ENCODE measurements at regions not wholly inside any gene's neighbourhood (a gene's known extent, or its start where the extent isn't known, plus 50 kb on each side); places are given as distances from the start of the nearest gene placed in this dataset.
"Not testable (repeated sequence)": the region's sequence is repeated elsewhere in the genome, so short reads cannot be mapped to it uniquely, and the experiment has no call there.

DNA sequence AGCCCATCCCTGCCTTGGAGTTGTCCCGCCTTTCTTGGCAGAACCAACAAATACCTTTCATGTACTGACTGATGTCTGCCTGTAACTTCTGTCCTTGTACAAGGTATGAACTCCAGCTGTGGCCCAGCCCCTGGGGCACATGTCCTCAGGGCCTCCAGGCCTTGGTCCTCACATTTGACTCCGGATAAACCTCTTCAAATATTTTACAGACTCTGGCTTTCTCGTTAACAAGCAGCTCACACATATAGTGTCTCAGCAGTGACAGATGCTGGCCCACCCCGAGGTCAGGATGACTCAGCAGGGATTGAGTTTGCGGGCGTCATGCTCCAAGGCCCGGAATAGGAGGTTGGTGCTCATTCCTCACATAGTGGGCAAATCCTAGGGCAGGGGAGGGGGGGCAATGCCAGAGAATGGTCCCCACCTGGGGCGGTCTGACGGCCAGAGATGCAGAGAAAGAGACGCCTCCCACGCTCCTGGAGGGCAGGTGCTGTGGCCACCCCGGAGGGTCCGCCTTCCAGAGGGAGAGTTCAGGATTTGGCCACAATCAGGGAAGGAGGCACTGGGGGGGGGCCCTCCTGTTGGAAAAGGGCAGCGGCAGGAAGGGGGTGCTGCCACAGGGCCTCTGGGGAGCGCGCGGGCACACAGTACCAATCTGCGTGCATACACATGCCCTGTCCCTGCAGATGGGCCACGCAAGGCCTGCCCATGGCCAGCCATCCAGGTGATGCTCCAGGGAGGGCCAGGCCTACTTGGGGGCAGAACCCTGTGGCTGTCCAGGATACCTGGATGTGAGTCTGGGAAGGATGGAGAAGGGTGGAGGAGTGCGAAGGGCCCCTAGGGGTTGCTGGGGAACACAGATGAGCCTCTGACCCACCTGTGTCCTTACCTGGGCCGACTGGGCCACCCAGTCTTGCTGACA lies 58.2 kb upstream of the SPN start:
- H3K4me3 ChIP-seq (ENCODE audit: low read length); H3K36me3 ChIP-seq (ENCODE audit: control insufficient read depth, insufficient read depth, low read length); H3K4me1 ChIP-seq (ENCODE audit: control insufficient read depth, insufficient read depth, low read length); H3K9me3 ChIP-seq (ENCODE audit: control insufficient read depth, insufficient read depth, low read length); DNase-seq (ENCODE audit: low read depth, low spot score); H3K27ac ChIP-seq (ENCODE audit: low read length); H3K27me3 ChIP-seq (ENCODE audit: control insufficient read depth, insufficient read depth, low read length): not testable (repeated sequence)
- WGBS (ENCODE audit: insufficient coverage, insufficient read length) = no CpG with 5 or more reads among the region's 21 CpGs

DNA sequence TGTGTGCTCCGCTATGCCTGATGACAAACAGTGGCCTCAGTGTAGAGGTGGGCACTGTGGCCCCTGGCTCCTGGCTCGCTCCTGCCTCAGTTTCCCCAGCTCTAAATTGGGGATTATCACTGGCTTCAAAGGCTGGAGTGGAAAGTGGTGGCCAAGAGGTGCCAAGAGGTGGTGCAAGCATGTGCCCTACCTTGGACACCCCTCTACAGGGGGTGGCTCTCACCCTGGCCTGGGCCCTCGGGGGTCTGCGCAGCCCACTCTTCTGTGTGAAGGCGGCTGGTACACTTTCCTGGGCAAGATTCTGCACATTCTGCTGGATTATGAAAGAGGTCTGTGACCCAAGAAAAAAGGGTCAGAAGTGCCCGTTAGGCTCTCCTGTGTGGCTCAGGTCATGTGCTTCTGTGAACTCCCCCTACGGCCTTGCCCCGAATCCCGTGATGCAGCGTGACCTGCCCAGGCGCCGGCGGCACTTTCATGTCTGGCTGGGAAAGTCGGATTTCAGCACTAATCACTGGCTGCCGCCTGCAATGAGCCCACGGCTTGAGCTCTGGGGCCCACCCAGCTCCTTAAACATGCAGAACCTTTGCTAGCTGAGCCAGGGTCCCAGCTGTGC lies 57.3 kb upstream of the SPN start:
- not testable (repeated sequence) for H3K4me3 ChIP-seq (ENCODE audit: low read length); H3K36me3 ChIP-seq (ENCODE audit: control insufficient read depth, insufficient read depth, low read length); H3K27ac ChIP-seq (ENCODE audit: low read length); DNase-seq (ENCODE audit: low read depth, low spot score); H3K9me3 ChIP-seq (ENCODE audit: control insufficient read depth, insufficient read depth, low read length); H3K4me1 ChIP-seq (ENCODE audit: control insufficient read depth, insufficient read depth, low read length); H3K27me3 ChIP-seq (ENCODE audit: control insufficient read depth, insufficient read depth, low read length)
- WGBS (ENCODE audit: insufficient coverage, insufficient read length) = no CpG with 5 or more reads among the region's 16 CpGs

DNA sequence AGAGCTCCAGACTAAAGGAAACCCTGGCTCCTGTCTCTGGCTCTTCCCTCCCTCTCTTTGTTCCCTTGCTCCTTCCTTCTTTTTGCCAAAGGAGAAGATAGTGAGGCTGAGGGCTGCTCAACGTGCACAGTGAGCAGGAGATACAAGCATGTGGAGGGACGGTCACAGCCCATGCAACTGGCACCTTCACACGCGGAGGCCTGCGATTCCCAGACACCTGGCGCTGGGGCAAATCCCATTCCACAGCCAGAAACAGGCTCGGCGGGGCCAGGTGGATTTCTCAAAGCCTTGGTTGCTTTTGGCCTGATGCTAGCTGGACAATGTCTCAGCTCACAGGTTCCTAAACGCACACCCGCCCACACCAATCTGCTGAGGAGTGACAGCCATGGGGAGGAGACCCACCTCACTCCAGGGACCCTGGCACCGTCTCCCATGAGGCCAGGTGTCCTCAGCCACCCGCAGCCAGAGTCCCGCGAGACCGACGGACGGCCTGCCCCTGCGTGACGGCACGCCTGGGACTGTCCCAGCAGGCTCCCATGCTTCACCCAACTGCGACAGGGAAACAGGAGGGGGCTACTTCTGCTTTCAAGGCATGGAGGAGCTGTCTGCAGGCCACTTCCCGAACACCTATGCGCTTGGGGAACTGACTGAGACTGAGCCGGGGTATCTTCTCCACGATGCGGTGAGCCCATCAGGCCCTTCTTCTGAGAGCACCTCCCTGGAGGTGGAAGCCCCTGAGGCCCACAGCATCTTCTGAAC lies 56.2 kb upstream of the SPN start:
- H3K4me1 ChIP-seq (ENCODE audit: control insufficient read depth, insufficient read depth, low read length) = not testable (repeated sequence)

DNA sequence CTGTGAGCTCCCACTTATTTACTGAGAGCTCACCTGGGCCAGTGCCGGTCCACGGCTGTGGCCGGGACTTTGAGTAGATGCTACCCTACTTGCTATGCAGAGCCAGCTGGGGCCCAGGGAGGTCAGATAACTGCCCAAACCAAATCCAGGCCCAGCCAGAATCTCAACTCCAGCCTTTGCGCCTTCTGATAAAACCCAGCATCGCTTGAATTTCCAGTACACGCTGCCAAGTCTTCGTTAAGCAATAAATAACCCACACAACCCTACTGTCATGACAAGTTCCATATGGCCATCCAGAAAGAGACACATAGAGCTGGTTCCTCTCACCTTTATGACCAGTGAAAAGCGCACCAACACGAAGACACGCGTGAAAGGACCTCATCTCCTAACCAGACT lies 55.6 kb upstream of the SPN start:
- DNase-seq (ENCODE audit: low read depth, low spot score); H3K36me3 ChIP-seq (ENCODE audit: control insufficient read depth, insufficient read depth, low read length); H3K4me1 ChIP-seq (ENCODE audit: control insufficient read depth, insufficient read depth, low read length); H3K27me3 ChIP-seq (ENCODE audit: control insufficient read depth, insufficient read depth, low read length); H3K27ac ChIP-seq (ENCODE audit: low read length); H3K9me3 ChIP-seq (ENCODE audit: control insufficient read depth, insufficient read depth, low read length); H3K4me3 ChIP-seq (ENCODE audit: low read length): not testable (repeated sequence)
- no CpG with 5 or more reads among the region's 11 CpGs for WGBS (ENCODE audit: insufficient coverage, insufficient read length)

More for the DNA sequence above, 56.2 kb upstream of the SPN start:
- not testable (repeated sequence) for H3K36me3 ChIP-seq (ENCODE audit: control insufficient read depth, insufficient read depth, low read length); H3K27ac ChIP-seq (ENCODE audit: low read length); H3K9me3 ChIP-seq (ENCODE audit: control insufficient read depth, insufficient read depth, low read length); H3K4me3 ChIP-seq (ENCODE audit: low read length); H3K27me3 ChIP-seq (ENCODE audit: control insufficient read depth, insufficient read depth, low read length); DNase-seq (ENCODE audit: low read depth, low spot score)
- no CpG with 5 or more reads among the region's 26 CpGs for WGBS (ENCODE audit: insufficient coverage, insufficient read length)

DNA sequence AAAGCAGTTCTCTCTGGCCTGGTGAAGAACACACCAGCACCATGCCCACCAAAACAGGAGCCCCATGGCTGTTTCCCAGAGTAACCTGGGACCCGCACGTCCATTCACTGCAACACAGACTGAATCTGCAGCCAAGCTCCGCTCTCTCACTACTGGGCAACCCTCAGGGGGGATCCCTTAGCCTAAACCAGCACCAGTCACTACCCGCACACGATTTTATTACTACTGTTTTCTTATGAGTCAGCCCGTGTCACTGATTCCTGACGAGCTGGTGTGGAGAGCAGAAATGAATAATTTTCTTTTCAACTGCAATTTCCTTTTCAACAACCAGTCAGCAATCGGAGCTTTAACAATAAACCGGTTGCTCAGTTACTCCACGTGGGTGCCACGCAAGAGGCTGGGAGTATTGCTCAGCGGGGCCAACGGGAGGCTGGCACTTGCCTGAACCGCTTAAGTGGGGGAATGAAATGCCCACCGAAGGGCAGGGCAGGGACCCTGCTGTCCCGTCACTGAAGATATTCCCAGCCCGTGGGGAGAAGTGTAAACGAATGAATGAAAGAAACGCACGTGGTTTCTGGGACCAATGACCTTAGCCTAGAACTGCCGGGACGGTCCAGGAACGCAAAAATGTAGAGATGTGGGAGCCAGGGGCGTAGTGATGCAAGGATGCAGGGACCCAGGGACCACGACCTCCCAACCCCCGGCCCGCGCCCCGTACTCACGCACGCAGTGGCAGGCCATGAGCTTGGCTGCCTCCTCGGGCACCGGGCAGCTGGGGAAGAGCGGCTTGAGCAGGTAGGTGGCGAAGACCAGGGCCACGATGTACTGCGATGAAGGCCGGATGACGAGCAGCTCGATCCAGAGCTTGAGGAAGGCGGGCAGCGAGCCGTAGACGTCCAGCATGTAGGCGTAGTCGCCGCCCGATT lies 50.4 kb upstream of the SPN start:
- H3K9me3 ChIP-seq (ENCODE audit: control insufficient read depth, insufficient read depth, low read length); H3K27me3 ChIP-seq (ENCODE audit: control insufficient read depth, insufficient read depth, low read length); H3K27ac ChIP-seq (ENCODE audit: low read length); H3K36me3 ChIP-seq (ENCODE audit: control insufficient read depth, insufficient read depth, low read length); H3K4me1 ChIP-seq (ENCODE audit: control insufficient read depth, insufficient read depth, low read length); DNase-seq (ENCODE audit: low read depth, low spot score): not testable (repeated sequence)
- no CpG with 5 or more reads among the region's 48 CpGs for WGBS (ENCODE audit: insufficient coverage, insufficient read length)
- H3K4me3 ChIP-seq (ENCODE audit: low read length) = peak overlapping the region; percentile 67
